GM21515 (cell line): ENCODE measurements at regions not wholly inside any gene's neighbourhood (a gene's known extent, or its start where the extent isn't known, plus 50 kb on each side); places are given as distances from the start of the nearest gene placed in this dataset.

ENCODE experiments used
- ATAC-seq: cut with Tn5 transposase; IDR thresholded peaks from one replicate; pipeline ENCODE4 v1.9.1; 2021; ENCODE audit not compliant: unreplicated experiment

- ATAC-seq, result no peak
Observed at GRCh38 chr4:3852309-3852708, 86.1 kb downstream of the ADRA2C start.

- ATAC-seq, result no peak
Observed at GRCh38 chr4:3852711-3853110, 86.5 kb downstream of the ADRA2C start.

- no peak for ATAC-seq
Observed at GRCh38 chr4:3853388-3854035, 87.3 kb downstream of the ADRA2C start.

- no peak for ATAC-seq
Observed at GRCh38 chr4:3854661-3855060, 88.5 kb downstream of the ADRA2C start.

- no peak for ATAC-seq
Observed at GRCh38 chr4:3855646-3856045, 89.5 kb downstream of the ADRA2C start.

- ATAC-seq, result no peak
Observed at GRCh38 chr4:3856604-3857204, 90.5 kb downstream of the ADRA2C start.

GRCh38 chr4:3857269-3857926 is 91.2 kb downstream of the ADRA2C start:
- ATAC-seq, result no peak

- no peak for ATAC-seq
Observed at GRCh38 chr4:3858046-3858730, 92.0 kb downstream of the ADRA2C start.

GRCh38 chr4:3858765-3859388 is 92.7 kb downstream of the ADRA2C start:
- no peak for ATAC-seq

GRCh38 chr4:3859571-3859970 is 93.4 kb downstream of the ADRA2C start:
- no peak for ATAC-seq

- no peak for ATAC-seq
Observed at GRCh38 chr4:3860061-3860912, 94.1 kb downstream of the ADRA2C start.

GRCh38 chr4:3860913-3861636 is 94.9 kb downstream of the ADRA2C start:
- no peak for ATAC-seq

- ATAC-seq, result no peak
Observed at GRCh38 chr4:3861720-3862639, 95.8 kb downstream of the ADRA2C start.

GRCh38 chr4:3862640-3863420 is 96.6 kb downstream of the ADRA2C start:
- ATAC-seq, result no peak

- no peak for ATAC-seq
Observed at GRCh38 chr4:3863841-3864741, 97.9 kb downstream of the ADRA2C start.

GRCh38 chr4:3864742-3865721 is 98.8 kb downstream of the ADRA2C start:
- ATAC-seq, result no peak
